ENCODE measurements at regions not wholly inside any gene's neighbourhood (a gene's known extent, or its start where the extent isn't known, plus 50 kb on each side); places are given as distances from the start of the nearest gene placed in this dataset.

DNA sequence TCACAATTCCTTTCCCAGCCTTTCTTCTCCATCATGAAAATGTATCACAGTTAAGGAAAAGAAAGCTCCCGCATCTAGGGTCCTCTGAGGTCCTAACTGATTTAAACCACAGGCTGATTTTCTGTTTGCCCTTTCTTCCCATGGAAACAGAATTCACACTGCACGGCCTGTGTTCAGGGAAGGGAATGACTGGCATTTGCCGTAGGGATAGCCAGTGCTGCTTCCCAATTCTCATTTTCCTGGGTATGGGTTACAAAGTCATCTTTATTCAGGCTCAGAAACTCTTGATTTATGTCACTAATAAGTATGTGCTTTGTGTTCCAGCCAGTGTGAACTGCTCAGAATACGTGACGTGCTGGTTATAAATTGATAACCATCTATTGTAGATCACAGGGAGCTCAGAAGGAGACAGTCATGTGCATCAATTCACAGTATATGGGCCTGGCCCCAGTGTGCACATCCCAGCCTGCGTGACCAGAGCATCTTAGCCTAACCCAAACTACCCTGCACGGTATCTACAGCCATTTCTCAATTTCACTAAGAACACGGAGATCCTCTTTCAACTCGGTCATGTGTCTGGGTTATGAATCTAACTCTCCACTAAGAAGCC is 163.3 kb downstream of the LRRC30 start:
- RAD21 ChIA-PET (ENCODE audit: unreplicated experiment) = no interaction called here
- SMC1A ChIA-PET (ENCODE audit: uncharacterized antibody, unreplicated experiment) = no interaction called here
- Histone ChIP-seq H3K9me3 (replicated peaks; ENCODE audit: control insufficient read depth, insufficient read depth, low read length) (no peaks in the 10 kb centered on the region), H3K27me3 (replicated peaks in 1 of 2; ENCODE audit: control insufficient read depth in 2 of 2, insufficient read depth in 2 of 2, low read length in 1 of 2) (no peaks in the 10 kb centered on the region; a peak in 1 of 4 replicates), H3K4me3 (no peak overlapping the region), H3K9ac (ENCODE audit: control insufficient read depth, insufficient read depth, low read length) (no peak overlapping the region), H3K4me2 (ENCODE audit: control insufficient read depth, insufficient read depth) (no peak overlapping the region), H3K4me1 (ENCODE audit: control insufficient read depth, insufficient read depth, low read length) (no peaks in the 10 kb centered on the region), H2AFZ (ENCODE audit: control insufficient read depth, low read depth, low read length) (no peak overlapping the region), H3K36me3 (ENCODE audit: control insufficient read depth in 2 of 2, insufficient read depth in 2 of 2, low read length in 1 of 2) (no peaks in the 10 kb centered on the region), H4K20me1 (ENCODE audit: control insufficient read depth, insufficient read depth) (no peaks in the 10 kb centered on the region), H3K79me2 (ENCODE audit: control insufficient read depth, insufficient read depth, low read length) (no peaks in the 10 kb centered on the region), H3K27ac (ENCODE audit: control insufficient read depth, insufficient read depth) (no peak overlapping the region)
- no peak for ATAC-seq
- no TSS peak for BruUV-seq (replicated peaks)
- no peak for DNase-seq (ENCODE audit: low read depth, low spot score)
- CTCF ChIA-PET = no interaction called here
- TF ChIP-seq NFYB (IDR thresholded peaks at IDR 0.05; ENCODE audit: insufficient read depth, low read depth, low read length) (no peak), KDM1A (IDR thresholded peaks at IDR 0.05; ENCODE audit: borderline replicate concordance) (no peak), ATF3 (IDR thresholded peaks at IDR 0.05; ENCODE audit: borderline replicate concordance, extremely low read depth, low read depth, low read length) (no peak), STAT1 (conservative IDR thresholded peaks at IDR 0.05) (no peak), NBN (IDR thresholded peaks at IDR 0.05) (no peak), SP1 (IDR thresholded peaks at IDR 0.05; ENCODE audit: low read depth, low read length) (no peak), ZBED1 (IDR thresholded peaks at IDR 0.05; ENCODE audit: borderline replicate concordance) (no peak), ETV6 (conservative IDR thresholded peaks at IDR 0.05 in 1 of 2, IDR thresholded peaks at IDR 0.05 in 1 of 2; ENCODE audit: borderline replicate concordance in 1 of 2, low read depth in 1 of 2) (no peak), SPI1 (IDR thresholded peaks at IDR 0.05; ENCODE audit: borderline replicate concordance, insufficient read depth, low read depth, low read length) (no peak), SMAD5 (IDR thresholded peaks at IDR 0.05; ENCODE audit: low read depth) (no peak), JUNB (IDR thresholded peaks at IDR 0.05) (no peak), ASH2L (IDR thresholded peaks at IDR 0.05; ENCODE audit: borderline replicate concordance, low read depth) (no peak), SIN3A (IDR thresholded peaks at IDR 0.05; ENCODE audit: low read depth, low read length) (no peak), E2F4 (IDR thresholded peaks at IDR 0.05; ENCODE audit: low read depth, low read length) (no peak)
- TF ChIP-seq, protein P1, sequence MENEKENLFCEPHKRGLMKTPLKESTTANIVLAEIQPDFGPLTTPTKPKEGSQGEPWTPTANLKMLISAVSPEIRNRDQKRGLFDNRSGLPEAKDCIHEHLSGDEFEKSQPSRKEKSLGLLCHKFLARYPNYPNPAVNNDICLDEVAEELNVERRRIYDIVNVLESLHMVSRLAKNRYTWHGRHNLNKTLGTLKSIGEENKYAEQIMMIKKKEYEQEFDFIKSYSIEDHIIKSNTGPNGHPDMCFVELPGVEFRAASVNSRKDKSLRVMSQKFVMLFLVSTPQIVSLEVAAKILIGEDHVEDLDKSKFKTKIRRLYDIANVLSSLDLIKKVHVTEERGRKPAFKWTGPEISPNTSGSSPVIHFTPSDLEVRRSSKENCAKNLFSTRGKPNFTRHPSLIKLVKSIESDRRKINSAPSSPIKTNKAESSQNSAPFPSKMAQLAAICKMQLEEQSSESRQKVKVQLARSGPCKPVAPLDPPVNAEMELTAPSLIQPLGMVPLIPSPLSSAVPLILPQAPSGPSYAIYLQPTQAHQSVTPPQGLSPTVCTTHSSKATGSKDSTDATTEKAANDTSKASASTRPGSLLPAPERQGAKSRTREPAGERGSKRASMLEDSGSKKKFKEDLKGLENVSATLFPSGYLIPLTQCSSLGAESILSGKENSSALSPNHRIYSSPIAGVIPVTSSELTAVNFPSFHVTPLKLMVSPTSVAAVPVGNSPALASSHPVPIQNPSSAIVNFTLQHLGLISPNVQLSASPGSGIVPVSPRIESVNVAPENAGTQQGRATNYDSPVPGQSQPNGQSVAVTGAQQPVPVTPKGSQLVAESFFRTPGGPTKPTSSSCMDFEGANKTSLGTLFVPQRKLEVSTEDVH (IDR thresholded peaks at IDR 0.05; ENCODE audit: low read depth, partially characterized antibody) = no peak
- in situ Hi-C loops (cut with MboI) = no loop called here
- intact Hi-C loops (cut with micrococcal nuclease; ENCODE audit: unreplicated experiment) = no loop called here
- POLR2A ChIA-PET = no interaction called here
- WGBS (ENCODE audit: insufficient coverage, insufficient replicate concordance, low lambda C conversion rate, missing lambda C conversion rate) = 37% methylated on average over 9 of the region's 9 CpGs
- FAIRE-seq = no peak
